ENCODE measurements at regions not wholly inside any gene's neighbourhood (a gene's known extent, or its start where the extent isn't known, plus 50 kb on each side); places are given as distances from the start of the nearest gene placed in this dataset.
A peak's percentile ranks its signal among the peaks of the same experiment; 100 is the strongest.

DNA sequence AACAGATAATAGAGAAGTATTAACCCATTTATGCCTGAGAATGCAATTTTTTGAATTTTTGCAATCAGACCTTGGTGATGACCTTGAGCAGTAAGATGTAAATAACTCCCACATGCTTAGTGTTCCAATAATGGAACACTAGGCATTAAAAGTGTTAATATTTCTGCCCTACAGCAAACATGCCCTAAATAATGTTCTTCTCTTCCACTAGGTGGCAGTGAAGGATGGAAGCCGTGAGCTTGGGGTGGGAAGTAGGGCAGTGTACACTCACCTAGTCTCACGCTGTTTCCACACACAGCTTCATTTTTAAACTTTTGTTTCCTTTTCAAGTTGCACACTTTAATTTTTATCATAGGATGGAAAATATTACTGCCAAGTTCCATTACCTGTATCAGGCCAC lies 613.1 kb upstream of the HS3ST1 start:
- Histone ChIP-seq H3K4me3 (ENCODE audit: low read length) (no peak overlapping the region), H3K79me2 (ENCODE audit: low read length) (no peaks in the 10 kb centered on the region), H2AFZ (ENCODE audit: low read length) (no peak overlapping the region), H3F3A (ENCODE audit: insufficient read depth, low read length) (no peaks in the 10 kb centered on the region), H3K4me2 (ENCODE audit: low read depth, low read length) (no peak overlapping the region), H3K9me3 (replicated peaks; ENCODE audit: insufficient read depth, low read length) (no peaks in the 10 kb centered on the region), H3K9ac (ENCODE audit: low read length) (no peak overlapping the region), H3K27ac (ENCODE audit: low read length) (no peak overlapping the region), H3K9me2 (replicated peaks; ENCODE audit: insufficient read depth, low read length) (no peaks in the 10 kb centered on the region), H4K20me1 (ENCODE audit: insufficient read depth, low read length) (no peaks in the 10 kb centered on the region), H3K4me1 (ENCODE audit: low read length) (no peaks in the 10 kb centered on the region), H3K36me3 (replicated peaks; ENCODE audit: insufficient read depth, low read length) (no peaks in the 10 kb centered on the region), H3K27me3 (replicated peaks; ENCODE audit: insufficient read depth, low read length) (no peaks in the 10 kb centered on the region)
- peak; percentile 25 for DNase-seq
- TF ChIP-seq, protein P1, sequence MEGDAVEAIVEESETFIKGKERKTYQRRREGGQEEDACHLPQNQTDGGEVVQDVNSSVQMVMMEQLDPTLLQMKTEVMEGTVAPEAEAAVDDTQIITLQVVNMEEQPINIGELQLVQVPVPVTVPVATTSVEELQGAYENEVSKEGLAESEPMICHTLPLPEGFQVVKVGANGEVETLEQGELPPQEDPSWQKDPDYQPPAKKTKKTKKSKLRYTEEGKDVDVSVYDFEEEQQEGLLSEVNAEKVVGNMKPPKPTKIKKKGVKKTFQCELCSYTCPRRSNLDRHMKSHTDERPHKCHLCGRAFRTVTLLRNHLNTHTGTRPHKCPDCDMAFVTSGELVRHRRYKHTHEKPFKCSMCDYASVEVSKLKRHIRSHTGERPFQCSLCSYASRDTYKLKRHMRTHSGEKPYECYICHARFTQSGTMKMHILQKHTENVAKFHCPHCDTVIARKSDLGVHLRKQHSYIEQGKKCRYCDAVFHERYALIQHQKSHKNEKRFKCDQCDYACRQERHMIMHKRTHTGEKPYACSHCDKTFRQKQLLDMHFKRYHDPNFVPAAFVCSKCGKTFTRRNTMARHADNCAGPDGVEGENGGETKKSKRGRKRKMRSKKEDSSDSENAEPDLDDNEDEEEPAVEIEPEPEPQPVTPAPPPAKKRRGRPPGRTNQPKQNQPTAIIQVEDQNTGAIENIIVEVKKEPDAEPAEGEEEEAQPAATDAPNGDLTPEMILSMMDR (IDR thresholded peaks at IDR 0.05; ENCODE audit: low read length) = peak; percentile 37; the same call in 1 of the 2 replicates
- TF ChIP-seq EZH2phosphoT487 (IDR thresholded peaks at IDR 0.05; ENCODE audit: low read length) = no peak
- TF ChIP-seq EZH2 (optimal IDR thresholded peaks at IDR 0.05; ENCODE audit: low read depth, low read length) = no peak

DNA sequence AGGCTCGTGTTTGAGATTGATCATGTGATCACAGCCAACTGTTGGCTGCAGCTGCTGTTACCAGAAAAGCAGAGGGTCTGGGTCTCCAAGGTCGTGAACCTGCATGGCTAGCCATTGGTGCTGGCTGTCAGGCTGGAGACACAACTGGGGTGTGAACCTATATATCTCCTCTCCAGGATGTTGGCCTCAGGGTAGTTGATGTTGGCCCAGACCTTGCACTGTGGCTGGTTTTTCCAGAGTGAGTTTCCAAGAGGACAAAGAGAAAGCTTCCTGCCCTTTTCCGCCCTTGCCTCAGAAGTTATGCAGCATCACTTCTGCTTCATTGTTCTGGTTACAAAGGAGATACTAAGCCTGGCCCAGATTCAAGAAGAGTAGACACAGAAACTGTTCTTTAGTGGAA lies 607.8 kb upstream of the HS3ST1 start:
- H4K20me1 ChIP-seq (ENCODE audit: insufficient read depth, low read length) = no peaks in the 10 kb centered on the region
- H3K27ac ChIP-seq (ENCODE audit: low read length) = no peak overlapping the region
- H3K36me3 ChIP-seq (replicated peaks; ENCODE audit: insufficient read depth, low read length) = no peaks in the 10 kb centered on the region
- H3K4me3 ChIP-seq (ENCODE audit: low read length) = no peak overlapping the region
- no peak overlapping the region for H3K9ac ChIP-seq (ENCODE audit: low read length)
- no peaks in the 10 kb centered on the region for H3K27me3 ChIP-seq (replicated peaks; ENCODE audit: insufficient read depth, low read length)
- no peaks in the 10 kb centered on the region for H3K9me2 ChIP-seq (replicated peaks; ENCODE audit: insufficient read depth, low read length)
- no peaks in the 10 kb centered on the region for H3K9me3 ChIP-seq (replicated peaks; ENCODE audit: insufficient read depth, low read length)
- no peaks in the 10 kb centered on the region for H3K4me1 ChIP-seq (ENCODE audit: low read length)
- H3K79me2 ChIP-seq (ENCODE audit: low read length) = no peaks in the 10 kb centered on the region
- TF ChIP-seq EZH2 (optimal IDR thresholded peaks at IDR 0.05; ENCODE audit: low read depth, low read length) (no peak), EZH2phosphoT487 (IDR thresholded peaks at IDR 0.05; ENCODE audit: low read length) (no peak)
- TF ChIP-seq, protein P1 (IDR thresholded peaks at IDR 0.05; ENCODE audit: low read length) = no peak
- DNase-seq = no peak
- H3K4me2 ChIP-seq (ENCODE audit: low read depth, low read length) = no peak overlapping the region
- no peak overlapping the region for H2AFZ ChIP-seq (ENCODE audit: low read length)
- H3F3A ChIP-seq (ENCODE audit: insufficient read depth, low read length) = no peaks in the 10 kb centered on the region

DNA sequence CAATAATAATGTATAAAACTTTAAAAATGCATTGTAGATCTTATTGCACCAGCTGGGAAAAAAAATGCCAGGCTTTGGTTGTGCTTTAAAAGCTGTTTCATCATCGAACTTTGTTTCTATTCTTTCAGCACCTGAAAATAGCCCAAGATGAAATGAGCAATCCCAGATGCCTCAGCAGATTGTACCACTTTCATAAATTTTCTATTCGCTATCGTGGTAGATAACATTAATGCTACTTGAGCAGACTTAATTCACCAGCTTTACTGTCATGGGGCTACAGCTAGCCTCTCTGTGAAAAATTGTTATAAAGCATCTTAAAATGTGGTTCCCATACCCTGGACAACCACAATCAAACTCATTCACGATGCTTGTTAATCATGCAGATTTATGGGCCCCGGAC lies 599.6 kb upstream of the HS3ST1 start:
- Histone ChIP-seq H3K9me3 (replicated peaks; ENCODE audit: insufficient read depth, low read length) (no peaks in the 10 kb centered on the region), H3K4me3 (ENCODE audit: low read length) (no peak overlapping the region), H3K27me3 (replicated peaks; ENCODE audit: insufficient read depth, low read length) (no peaks in the 10 kb centered on the region), H3K4me2 (ENCODE audit: low read depth, low read length) (no peak overlapping the region), H2AFZ (ENCODE audit: low read length) (no peak overlapping the region), H3F3A (ENCODE audit: insufficient read depth, low read length) (no peaks in the 10 kb centered on the region), H3K9ac (ENCODE audit: low read length) (no peak overlapping the region), H3K79me2 (ENCODE audit: low read length) (no peaks in the 10 kb centered on the region), H3K36me3 (replicated peaks; ENCODE audit: insufficient read depth, low read length) (no peaks in the 10 kb centered on the region), H3K4me1 (ENCODE audit: low read length) (no peaks in the 10 kb centered on the region), H4K20me1 (ENCODE audit: insufficient read depth, low read length) (no peaks in the 10 kb centered on the region), H3K27ac (ENCODE audit: low read length) (no peak overlapping the region), H3K9me2 (replicated peaks; ENCODE audit: insufficient read depth, low read length) (no peaks in the 10 kb centered on the region)
- TF ChIP-seq EZH2phosphoT487 (IDR thresholded peaks at IDR 0.05; ENCODE audit: low read length) (no peak), EZH2 (optimal IDR thresholded peaks at IDR 0.05; ENCODE audit: low read depth, low read length) (no peak)
- TF ChIP-seq, protein P1 (IDR thresholded peaks at IDR 0.05; ENCODE audit: low read length) = no peak
- DNase-seq = no peak
